GM12891 (cell line): ENCODE measurements at regions not wholly inside any gene's neighbourhood (a gene's known extent, or its start where the extent isn't known, plus 50 kb on each side); places are given as distances from the start of the nearest gene placed in this dataset.

Experiments
- PAX5 ChIP-seq: IDR thresholded peaks from 2 replicates; pipeline ENCODE4 v1.6.1; 2011; ENCODE audit warnings: low read length, moderate library complexity, mild to moderate bottlenecking; ENCODE audit not compliant: insufficient read depth, severe bottlenecking
- POLR2A ChIP-seq: IDR thresholded peaks from 2 replicates; pipeline ENCODE4 v1.6.1; 2011; ENCODE audit warnings: low read depth, low read length, control low read depth
- POLR2AphosphoS5 ChIP-seq: IDR thresholded peaks from 2 replicates; pipeline ENCODE4 v1.6.1; 2011; ENCODE audit warnings: low read depth, low read length, control low read depth
- POU2F2 ChIP-seq: IDR thresholded peaks from 2 replicates; pipeline ENCODE4 v1.6.1; 2011; ENCODE audit warnings: low read depth, mild to moderate bottlenecking, control low read depth, low read length, moderate library complexity
- SPI1 ChIP-seq: IDR thresholded peaks from 2 replicates; pipeline ENCODE4 v1.6.1; 2011; ENCODE audit warnings: low read depth, low read length, control low read depth
- TAF1 ChIP-seq: IDR thresholded peaks from 2 replicates; pipeline ENCODE4 v1.6.1; 2011; ENCODE audit warnings: low read depth, low read length, control low read depth

- TF ChIP-seq POLR2A, result no peak
- TF ChIP-seq POU2F2, result no peak
- TF ChIP-seq PAX5, result no peak
- no peak for TF ChIP-seq POLR2AphosphoS5
- TF ChIP-seq TAF1, result no peak
- TF ChIP-seq SPI1, result no peak
These were observed 158.3 kb upstream of the RNPC3 start for GRCh38 chr1:103367186-103367585.
